ENCODE measurements at regions not wholly inside any gene's neighbourhood (a gene's known extent, or its start where the extent isn't known, plus 50 kb on each side); places are given as distances from the start of the nearest gene placed in this dataset.

DNA sequence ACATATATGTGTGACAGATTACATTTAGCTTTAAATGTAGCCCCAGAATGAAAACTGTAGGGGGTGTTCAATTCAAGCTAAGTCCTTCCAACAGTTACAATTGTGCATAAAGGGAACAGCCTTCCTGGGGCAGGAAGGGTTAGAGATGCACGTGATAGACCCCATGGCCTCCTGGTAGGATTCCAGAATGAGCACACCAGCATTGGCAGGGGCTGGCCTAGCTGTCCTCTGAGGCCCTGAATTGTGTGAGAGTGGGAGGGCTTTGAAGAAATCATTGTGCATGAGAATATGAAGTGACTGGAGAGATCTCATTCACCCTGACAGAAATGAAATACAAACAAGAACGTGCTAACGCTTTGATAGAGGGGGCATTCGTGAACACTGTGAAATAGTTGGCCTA lies 663.8 kb upstream of the KLF4 start:
- TF ChIP-seq, protein P1, sequence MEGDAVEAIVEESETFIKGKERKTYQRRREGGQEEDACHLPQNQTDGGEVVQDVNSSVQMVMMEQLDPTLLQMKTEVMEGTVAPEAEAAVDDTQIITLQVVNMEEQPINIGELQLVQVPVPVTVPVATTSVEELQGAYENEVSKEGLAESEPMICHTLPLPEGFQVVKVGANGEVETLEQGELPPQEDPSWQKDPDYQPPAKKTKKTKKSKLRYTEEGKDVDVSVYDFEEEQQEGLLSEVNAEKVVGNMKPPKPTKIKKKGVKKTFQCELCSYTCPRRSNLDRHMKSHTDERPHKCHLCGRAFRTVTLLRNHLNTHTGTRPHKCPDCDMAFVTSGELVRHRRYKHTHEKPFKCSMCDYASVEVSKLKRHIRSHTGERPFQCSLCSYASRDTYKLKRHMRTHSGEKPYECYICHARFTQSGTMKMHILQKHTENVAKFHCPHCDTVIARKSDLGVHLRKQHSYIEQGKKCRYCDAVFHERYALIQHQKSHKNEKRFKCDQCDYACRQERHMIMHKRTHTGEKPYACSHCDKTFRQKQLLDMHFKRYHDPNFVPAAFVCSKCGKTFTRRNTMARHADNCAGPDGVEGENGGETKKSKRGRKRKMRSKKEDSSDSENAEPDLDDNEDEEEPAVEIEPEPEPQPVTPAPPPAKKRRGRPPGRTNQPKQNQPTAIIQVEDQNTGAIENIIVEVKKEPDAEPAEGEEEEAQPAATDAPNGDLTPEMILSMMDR (IDR thresholded peaks at IDR 0.05; ENCODE audit: low read depth, low read length), result no peak
- no peak for TF ChIP-seq EZH2phosphoT487 (IDR thresholded peaks at IDR 0.05; ENCODE audit: low read depth)
- no peaks in the 10 kb centered on the region for H4K20me1 ChIP-seq (ENCODE audit: insufficient read depth, low read length)

GRCh38 chr9:108150736-108151586 lies 661.4 kb upstream of the KLF4 start:
- Histone ChIP-seq H3K27me3 (ENCODE audit: low read depth, low read length) (no peaks in the 10 kb centered on the region), H4K20me1 (ENCODE audit: insufficient read depth, low read length) (no peaks in the 10 kb centered on the region), H3K4me3 (ENCODE audit: low read length) (no peak overlapping the region), H3K4me1 (ENCODE audit: low read length) (no peaks in the 10 kb centered on the region), H3K9me3 (ENCODE audit: insufficient read depth, low read length) (no peaks in the 10 kb centered on the region), H3K36me3 (replicated peaks; ENCODE audit: low read depth, low read length) (no peaks in the 10 kb centered on the region), H3K4me2 (ENCODE audit: low read length) (no peak overlapping the region), H2AFZ (ENCODE audit: low read depth, low read length) (no peak overlapping the region), H3K79me2 (ENCODE audit: low read length) (no peaks in the 10 kb centered on the region), H3K9ac (ENCODE audit: low read length) (no peak overlapping the region), H3K27ac (ENCODE audit: low read length) (no peak overlapping the region)
- TF ChIP-seq, protein P1 (IDR thresholded peaks at IDR 0.05; ENCODE audit: low read depth, low read length), result no peak
- no peak for TF ChIP-seq EZH2phosphoT487 (IDR thresholded peaks at IDR 0.05; ENCODE audit: low read depth)

More for the DNA sequence above, 663.8 kb upstream of the KLF4 start:
- Histone ChIP-seq H3K27me3 (ENCODE audit: low read depth, low read length) (no peaks in the 10 kb centered on the region), H3K4me3 (ENCODE audit: low read length) (no peak overlapping the region), H3K9ac (ENCODE audit: low read length) (no peak overlapping the region), H3K9me3 (ENCODE audit: insufficient read depth, low read length) (no peaks in the 10 kb centered on the region), H3K79me2 (ENCODE audit: low read length) (no peaks in the 10 kb centered on the region), H3K4me1 (ENCODE audit: low read length) (no peaks in the 10 kb centered on the region), H3K4me2 (ENCODE audit: low read length) (no peak overlapping the region), H3K27ac (ENCODE audit: low read length) (no peak overlapping the region), H3K36me3 (replicated peaks; ENCODE audit: low read depth, low read length) (no peaks in the 10 kb centered on the region), H2AFZ (ENCODE audit: low read depth, low read length) (no peak overlapping the region)

- Histone ChIP-seq H3K4me2 (ENCODE audit: low read length) (no peak overlapping the region), H3K36me3 (replicated peaks; ENCODE audit: low read depth, low read length) (no peaks in the 10 kb centered on the region), H3K27me3 (ENCODE audit: low read depth, low read length) (no peaks in the 10 kb centered on the region), H3K4me1 (ENCODE audit: low read length) (no peaks in the 10 kb centered on the region), H3K27ac (ENCODE audit: low read length) (no peak overlapping the region), H4K20me1 (ENCODE audit: insufficient read depth, low read length) (no peaks in the 10 kb centered on the region), H3K79me2 (ENCODE audit: low read length) (no peaks in the 10 kb centered on the region), H2AFZ (ENCODE audit: low read depth, low read length) (no peak overlapping the region), H3K9ac (ENCODE audit: low read length) (no peak overlapping the region), H3K4me3 (ENCODE audit: low read length) (no peak overlapping the region), H3K9me3 (ENCODE audit: insufficient read depth, low read length) (no peaks in the 10 kb centered on the region)
- TF ChIP-seq, protein P1 (IDR thresholded peaks at IDR 0.05; ENCODE audit: low read depth, low read length), result no peak
- TF ChIP-seq EZH2phosphoT487 (IDR thresholded peaks at IDR 0.05; ENCODE audit: low read depth), result no peak
Observed at GRCh38 chr9:108149326-108149725, 659.8 kb upstream of the KLF4 start.

DNA sequence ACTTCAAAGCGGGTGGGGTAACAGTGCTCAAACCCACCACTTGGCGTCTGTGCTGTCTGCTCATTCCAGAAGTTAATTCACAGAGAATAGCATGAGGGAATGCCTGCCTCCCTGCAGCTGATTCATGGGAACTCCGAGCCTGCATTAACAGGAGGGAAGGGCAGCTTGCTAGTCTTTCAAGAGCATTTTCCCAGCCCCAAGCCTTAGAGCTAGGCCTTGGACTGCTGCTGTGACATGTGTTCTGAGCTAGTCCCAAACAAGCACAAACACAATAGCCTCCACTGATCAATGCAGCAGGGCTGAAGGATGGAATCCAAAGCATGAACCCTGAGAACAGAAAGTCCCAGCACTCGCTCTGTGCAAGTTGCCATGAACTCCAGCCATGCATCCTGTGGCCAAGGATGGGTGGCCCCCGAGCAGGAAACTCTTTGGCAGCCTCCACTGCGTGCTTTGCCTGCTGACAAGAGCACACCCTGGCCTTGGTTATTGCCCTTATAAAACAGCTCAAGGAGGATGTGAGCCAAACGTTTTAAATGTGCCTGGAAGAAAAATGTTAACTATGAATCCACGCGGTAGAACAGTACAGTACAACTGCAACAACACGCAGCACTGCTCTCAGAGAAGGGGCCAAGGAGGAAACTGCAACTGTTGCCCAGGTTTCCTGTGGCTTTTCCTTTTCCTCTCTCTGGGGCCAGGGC lies 653.1 kb upstream of the KLF4 start:
- Histone ChIP-seq H3K79me2 (ENCODE audit: low read length) (no peaks in the 10 kb centered on the region), H3K9ac (ENCODE audit: low read length) (no peak overlapping the region), H3K36me3 (replicated peaks; ENCODE audit: low read depth, low read length) (no peaks in the 10 kb centered on the region), H3K27me3 (ENCODE audit: low read depth, low read length) (no peaks in the 10 kb centered on the region), H3K4me3 (ENCODE audit: low read length) (no peak overlapping the region), H3K27ac (ENCODE audit: low read length) (no peak overlapping the region), H4K20me1 (ENCODE audit: insufficient read depth, low read length) (no peaks in the 10 kb centered on the region), H3K4me2 (ENCODE audit: low read length) (no peak overlapping the region), H3K9me3 (ENCODE audit: insufficient read depth, low read length) (no peaks in the 10 kb centered on the region), H2AFZ (ENCODE audit: low read depth, low read length) (no peak overlapping the region), H3K4me1 (ENCODE audit: low read length) (no peaks in the 10 kb centered on the region)
- TF ChIP-seq, protein P1 (IDR thresholded peaks at IDR 0.05; ENCODE audit: low read depth, low read length), result no peak
- no peak for TF ChIP-seq EZH2phosphoT487 (IDR thresholded peaks at IDR 0.05; ENCODE audit: low read depth)
